ENCODE measurements at regions not wholly inside any gene's neighbourhood (a gene's known extent, or its start where the extent isn't known, plus 50 kb on each side); places are given as distances from the start of the nearest gene placed in this dataset.

GRCh38 chr19:5237939-5238480 lies 102.6 kb downstream of the PTPRS start:
- no peaks in the 10 kb centered on the region for H3K4me1 Mint-ChIP-seq
- ChIA-PET CTCF (no interaction called here), POLR2A (no interaction called here)
- DNase-seq (no peak), ATAC-seq (ENCODE audit: low read depth) (no peak)
- Histone ChIP-seq H4K20me1 (ENCODE audit: control insufficient read depth, insufficient read depth, low read length, poor library complexity, severe bottlenecking) (no peaks in the 10 kb centered on the region), H3K9ac (ENCODE audit: low read length) (no peak overlapping the region), H3K4me3 (ENCODE audit: control extremely low read depth in 1 of 5, extremely low read depth in 1 of 5, insufficient read depth in 1 of 5, low read depth in 2 of 5, low read length in 4 of 5) (no peak overlapping the region), H2AFZ (ENCODE audit: insufficient read depth, low read depth, low read length, poor library complexity, severe bottlenecking) (no peak overlapping the region), H3K4me2 (replicated peaks; ENCODE audit: low read depth, low read length, poor library complexity, severe bottlenecking) (no peak overlapping the region), H3K27me3 (replicated peaks in 1 of 4; ENCODE audit: control extremely low read depth in 1 of 4, control insufficient read depth in 3 of 4, insufficient read depth in 4 of 4, low read length in 3 of 4) (no peaks in the 10 kb centered on the region), H3K27ac (ENCODE audit: low read length in 2 of 2) (no peak overlapping the region), H3K9me3 (ENCODE audit: control extremely low read depth in 1 of 3, control insufficient read depth in 2 of 3, insufficient read depth in 1 of 3, low read length in 2 of 3) (peaks cover 0 to 7% (median 0%) of the 10 kb centered on the region in 3 donors), H3K79me2 (ENCODE audit: control insufficient read depth, insufficient read depth, low read length) (no peaks in the 10 kb centered on the region), H3K4me1 (ENCODE audit: control insufficient read depth in 2 of 2, insufficient read depth in 2 of 2, low read length in 2 of 2) (no peaks in the 10 kb centered on the region), H3K36me3 (replicated peaks in 1 of 2; ENCODE audit: control extremely low read depth in 1 of 2, control insufficient read depth in 1 of 2, extremely low read depth in 1 of 2, insufficient read depth in 2 of 2, low read length in 1 of 2) (no peaks in the 10 kb centered on the region)
- no peak overlapping the region for H3K4me3 Mint-ChIP-seq
- no peaks in the 10 kb centered on the region for H3K27me3 Mint-ChIP-seq
- 95% methylated on average over 25 of the region's 26 CpGs for WGBS (ENCODE audit: insufficient coverage)
- H3K27ac Mint-ChIP-seq, result no peak overlapping the region
- H3K9me3 Mint-ChIP-seq (ENCODE audit: insufficient read depth), result no peaks in the 10 kb centered on the region
- intact Hi-C loops (cut with micrococcal nuclease), result no loop called here
- TF ChIP-seq EZH2 (IDR thresholded peaks at IDR 0.05; ENCODE audit: borderline replicate concordance, insufficient read depth, low read depth, low read length, poor library complexity, severe bottlenecking) (no peak), CTCF (IDR thresholded peaks at IDR 0.05) (no peak)

GRCh38 chr19:5237190-5237780 lies 103.3 kb downstream of the PTPRS start:
- no peaks in the 10 kb centered on the region for H3K79me2 ChIP-seq (ENCODE audit: control insufficient read depth, insufficient read depth, low read length)
- H3K27ac Mint-ChIP-seq, result no peak overlapping the region
- WGBS (ENCODE audit: insufficient coverage), result 96% methylated on average over 33 of the region's 35 CpGs
- no peak overlapping the region for H3K4me2 ChIP-seq (replicated peaks; ENCODE audit: low read depth, low read length, poor library complexity, severe bottlenecking)
- no peak for DNase-seq
- no peaks in the 10 kb centered on the region for H3K27me3 ChIP-seq (replicated peaks in 1 of 4; ENCODE audit: control extremely low read depth in 1 of 4, control insufficient read depth in 3 of 4, insufficient read depth in 4 of 4, low read length in 3 of 4)
- intact Hi-C loops (cut with micrococcal nuclease), result no loop called here
- no peak overlapping the region for H2AFZ ChIP-seq (ENCODE audit: insufficient read depth, low read depth, low read length, poor library complexity, severe bottlenecking)
- no peak overlapping the region for H3K4me3 Mint-ChIP-seq
- no peaks in the 10 kb centered on the region for H3K4me1 Mint-ChIP-seq
- ChIA-PET CTCF (no interaction called here), POLR2A (no interaction called here)
- no peak overlapping the region for H3K9ac ChIP-seq (ENCODE audit: low read length)
- no peak overlapping the region for H3K27ac ChIP-seq (ENCODE audit: low read length in 2 of 2)
- H4K20me1 ChIP-seq (ENCODE audit: control insufficient read depth, insufficient read depth, low read length, poor library complexity, severe bottlenecking), result no peaks in the 10 kb centered on the region
- no peaks in the 10 kb centered on the region for H3K4me1 ChIP-seq (ENCODE audit: control insufficient read depth in 2 of 2, insufficient read depth in 2 of 2, low read length in 2 of 2)
- H3K4me3 ChIP-seq (ENCODE audit: control extremely low read depth in 1 of 5, extremely low read depth in 1 of 5, insufficient read depth in 1 of 5, low read depth in 2 of 5, low read length in 4 of 5), result no peak overlapping the region
- H3K9me3 Mint-ChIP-seq (ENCODE audit: insufficient read depth), result no peaks in the 10 kb centered on the region
- ATAC-seq (ENCODE audit: low read depth), result no peak
- peaks cover 0 to 7% (median 0%) of the 10 kb centered on the region in 3 donors for H3K9me3 ChIP-seq (ENCODE audit: control extremely low read depth in 1 of 3, control insufficient read depth in 2 of 3, insufficient read depth in 1 of 3, low read length in 2 of 3)
- H3K36me3 ChIP-seq (replicated peaks in 1 of 2; ENCODE audit: control extremely low read depth in 1 of 2, control insufficient read depth in 1 of 2, extremely low read depth in 1 of 2, insufficient read depth in 2 of 2, low read length in 1 of 2), result no peaks in the 10 kb centered on the region
- H3K27me3 Mint-ChIP-seq, result no peaks in the 10 kb centered on the region
- TF ChIP-seq CTCF (IDR thresholded peaks at IDR 0.05), result no peak
- TF ChIP-seq EZH2 (IDR thresholded peaks at IDR 0.05; ENCODE audit: borderline replicate concordance, insufficient read depth, low read depth, low read length, poor library complexity, severe bottlenecking), result no peak
